Naive thymus-derived CD4-positive, alpha-beta T cell (primary cell): ENCODE measurements at regions not wholly inside any gene's neighbourhood (a gene's known extent, or its start where the extent isn't known, plus 50 kb on each side); places are given as distances from the start of the nearest gene placed in this dataset.

ENCODE experiments used
- ATAC-seq: fragments of 150-1000 bp; cut with Tn5 transposase; 2 replicates; pipeline ENCODE4 v1.10.0; 2021; ENCODE audit warnings: mild to moderate bottlenecking, moderate library complexity
- CTCF ChIA-PET: fragments of 350-600 bp; sonication (Branson Sonifier 250); formaldehyde crosslinking; loops from one replicate; lab custom pipeline; 2021; ENCODE audit warnings: antibody characterized with exemption; lab: Charles Lee
- POLR2A ChIA-PET: fragments of 350-600 bp; sonication (Branson Sonifier 250); formaldehyde crosslinking; loops from one replicate; lab custom pipeline; 2021; ENCODE audit warnings: antibody characterized with exemption, inconsistent platforms; lab: Charles Lee
- DNase-seq, 9 donors: peaks; one replicate each; pipeline versions ENCODE4 v3.0.0 to v3.0.0-alpha.2; 2020 to 2022; ENCODE audit warnings: mixed read lengths in 1 of 9
- H3K27ac ChIP-seq: one replicate; pipeline ENCODE4 v1.7.0; 2013; ENCODE audit warnings: mild to moderate bottlenecking, low read depth, low read length, moderate library complexity
- H3K27me3 ChIP-seq, 2 donors: one replicate each; pipeline ENCODE4 v1.7.0; 2013; ENCODE audit warnings: low read length in 2 of 2, mild to moderate bottlenecking in 2 of 2, moderate library complexity in 2 of 2; ENCODE audit not compliant: control insufficient read depth in 2 of 2, insufficient read depth in 2 of 2
- H3K36me3 ChIP-seq, 3 experiments: 1 replicate in 2 of 3; 2 replicates in 1 of 3; pipeline ENCODE4 v1.7.0; 2013; ENCODE audit warnings: low read length in 3 of 3, mild to moderate bottlenecking in 3 of 3, moderate library complexity in 1 of 3; ENCODE audit not compliant: insufficient read depth in 3 of 3, control insufficient read depth in 2 of 3
- H3K4me1 ChIP-seq, 2 donors: one replicate each; pipeline ENCODE4 v1.7.0; 2013; ENCODE audit warnings: low read length in 2 of 2, mild to moderate bottlenecking in 2 of 2, moderate library complexity in 1 of 2; ENCODE audit not compliant: control insufficient read depth in 2 of 2, insufficient read depth in 2 of 2
- H3K4me3 ChIP-seq: 2 replicates; pipeline ENCODE4 v1.7.0; 2013; ENCODE audit warnings: mild to moderate bottlenecking, low read length
- H3K9me3 ChIP-seq, 3 experiments: 1 replicate in 2 of 3; 2 replicates in 1 of 3; pipeline ENCODE4 v1.7.0; 2013; ENCODE audit warnings: low read length in 3 of 3; ENCODE audit not compliant: control insufficient read depth in 2 of 3
- H3K27ac Mint-ChIP-seq, 9 donors: one replicate each; pipeline ENCODE4 v1.8.0; 2020 to 2022; ENCODE audit warnings: mixed read lengths in 9 of 9, mild to moderate bottlenecking in 8 of 9, moderate library complexity in 5 of 9, inconsistent platforms in 2 of 9
- H3K27me3 Mint-ChIP-seq, 5 donors: one replicate each; pipeline ENCODE4 v1.8.0; 2021 to 2022; ENCODE audit warnings: mixed read lengths in 5 of 5, mild to moderate bottlenecking in 1 of 5
- H3K36me3 Mint-ChIP-seq, 5 donors: one replicate each; pipeline ENCODE4 v1.8.0; 2020 to 2022; ENCODE audit warnings: mixed read lengths in 5 of 5, mild to moderate bottlenecking in 3 of 5, inconsistent platforms in 1 of 5
- H3K4me1 Mint-ChIP-seq, 7 donors: one replicate each; pipeline ENCODE4 v1.8.0; 2020 to 2022; ENCODE audit warnings: mixed read lengths in 7 of 7, mild to moderate bottlenecking in 3 of 7, inconsistent platforms in 1 of 7
- H3K4me3 Mint-ChIP-seq, 10 donors: one replicate each; pipeline ENCODE4 v1.8.0; 2020 to 2022; ENCODE audit warnings: mild to moderate bottlenecking in 10 of 10, mixed read lengths in 10 of 10, moderate library complexity in 6 of 10, inconsistent platforms in 2 of 10
- H3K9me3 Mint-ChIP-seq, 11 donors: one replicate each; pipeline ENCODE4 v1.8.0; 2020 to 2022; ENCODE audit warnings: mixed read lengths in 11 of 11, mild to moderate bottlenecking in 4 of 11, inconsistent platforms in 1 of 11, moderate library complexity in 1 of 11
- intact Hi-C, 2 donors: fragments of 100-400 bp; cut with micrococcal nuclease; formaldehyde crosslinking; loops; one replicate each; pipeline ENCODE4 v1.15.1; 2023

GRCh38 chr3:174725303-174725702 lies 133.8 kb upstream of the NAALADL2 start:
- H3K4me3 ChIP-seq, result no peak overlapping the region
- POLR2A ChIA-PET, result no interaction called here
- H3K4me1 ChIP-seq, result no peaks in the 10 kb centered on the region
- DNase-seq, result no peak
- no peaks in the 10 kb centered on the region for H3K36me3 ChIP-seq
- CTCF ChIA-PET, result no interaction called here
- H3K4me1 Mint-ChIP-seq, result no peaks in the 10 kb centered on the region
- H3K9me3 Mint-ChIP-seq, result peaks cover 0 to 4% (median 0%) of the 10 kb centered on the region in 11 donors
- no peak overlapping the region for H3K27ac ChIP-seq
- H3K27me3 ChIP-seq, result no peaks in the 10 kb centered on the region
- ATAC-seq, result no peak
- H3K9me3 ChIP-seq, result no peaks in the 10 kb centered on the region
- no peaks in the 10 kb centered on the region for H3K36me3 Mint-ChIP-seq
- intact Hi-C loops, result no loop called here
- no peak overlapping the region for H3K4me3 Mint-ChIP-seq
- no peaks in the 10 kb centered on the region for H3K27me3 Mint-ChIP-seq
- no peak overlapping the region for H3K27ac Mint-ChIP-seq

- no peaks in the 10 kb centered on the region for H3K27me3 Mint-ChIP-seq
- Histone ChIP-seq H3K36me3 (no peaks in the 10 kb centered on the region), H3K4me3 (no peak overlapping the region), H3K4me1 (no peaks in the 10 kb centered on the region), H3K27ac (no peak overlapping the region), H3K9me3 (no peaks in the 10 kb centered on the region), H3K27me3 (no peaks in the 10 kb centered on the region)
- no peaks in the 10 kb centered on the region for H3K36me3 Mint-ChIP-seq
- no peak overlapping the region for H3K27ac Mint-ChIP-seq
- intact Hi-C loops, result loop anchor here in 1 of 2 donors (10.0 kb wide), 1 partner anchor 1727 kb away; no protein-coding TSS in a partner anchor
- DNase-seq, result no peak
- CTCF ChIA-PET, result no interaction called here
- no peaks in the 10 kb centered on the region for H3K4me1 Mint-ChIP-seq
- no peak overlapping the region for H3K4me3 Mint-ChIP-seq
- POLR2A ChIA-PET, result no interaction called here
- H3K9me3 Mint-ChIP-seq, result peaks cover 0 to 14% (median 2%) of the 10 kb centered on the region in 11 donors
- no peak for ATAC-seq
These were observed 121.2 kb upstream of the NAALADL2 start for GRCh38 chr3:174737966-174738365.

DNA sequence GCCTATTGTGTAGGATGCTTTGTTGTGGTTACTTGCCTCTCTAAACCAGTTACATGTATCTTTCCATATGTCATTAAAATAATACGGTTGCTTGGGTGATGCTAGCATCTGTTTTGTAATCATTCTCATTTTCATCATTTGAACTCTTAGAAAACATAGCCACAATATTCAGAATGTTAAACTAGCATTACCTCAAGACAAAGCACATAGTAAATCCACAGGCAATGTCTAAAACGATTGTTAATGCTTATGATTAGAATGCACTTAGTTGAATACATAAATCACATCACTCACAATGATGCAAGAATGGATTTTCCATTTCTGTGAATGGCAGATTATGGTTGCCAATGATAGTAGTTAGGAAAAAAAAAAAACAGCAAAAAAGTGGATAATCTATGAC lies 110.0 kb upstream of the NAALADL2 start:
- H3K27ac ChIP-seq, result no peak overlapping the region
- ChIA-PET POLR2A (no interaction called here), CTCF (no interaction called here)
- H3K27me3 ChIP-seq, result no peaks in the 10 kb centered on the region
- DNase-seq (no peak), ATAC-seq (no peak)
- H3K27ac Mint-ChIP-seq, result no peak overlapping the region
- H3K36me3 Mint-ChIP-seq, result peaks cover 0 to 4% (median 0%) of the 10 kb centered on the region in 5 donors
- no peaks in the 10 kb centered on the region for H3K36me3 ChIP-seq
- intact Hi-C loops, result no loop called here
- H3K4me1 Mint-ChIP-seq, result no peaks in the 10 kb centered on the region
- no peak overlapping the region for H3K4me3 ChIP-seq
- no peaks in the 10 kb centered on the region for H3K9me3 ChIP-seq
- peaks cover 4 to 32% (median 15%) of the 10 kb centered on the region in 11 donors for H3K9me3 Mint-ChIP-seq
- no peaks in the 10 kb centered on the region for H3K4me1 ChIP-seq
- no peaks in the 10 kb centered on the region for H3K27me3 Mint-ChIP-seq
- no peak overlapping the region for H3K4me3 Mint-ChIP-seq

DNA sequence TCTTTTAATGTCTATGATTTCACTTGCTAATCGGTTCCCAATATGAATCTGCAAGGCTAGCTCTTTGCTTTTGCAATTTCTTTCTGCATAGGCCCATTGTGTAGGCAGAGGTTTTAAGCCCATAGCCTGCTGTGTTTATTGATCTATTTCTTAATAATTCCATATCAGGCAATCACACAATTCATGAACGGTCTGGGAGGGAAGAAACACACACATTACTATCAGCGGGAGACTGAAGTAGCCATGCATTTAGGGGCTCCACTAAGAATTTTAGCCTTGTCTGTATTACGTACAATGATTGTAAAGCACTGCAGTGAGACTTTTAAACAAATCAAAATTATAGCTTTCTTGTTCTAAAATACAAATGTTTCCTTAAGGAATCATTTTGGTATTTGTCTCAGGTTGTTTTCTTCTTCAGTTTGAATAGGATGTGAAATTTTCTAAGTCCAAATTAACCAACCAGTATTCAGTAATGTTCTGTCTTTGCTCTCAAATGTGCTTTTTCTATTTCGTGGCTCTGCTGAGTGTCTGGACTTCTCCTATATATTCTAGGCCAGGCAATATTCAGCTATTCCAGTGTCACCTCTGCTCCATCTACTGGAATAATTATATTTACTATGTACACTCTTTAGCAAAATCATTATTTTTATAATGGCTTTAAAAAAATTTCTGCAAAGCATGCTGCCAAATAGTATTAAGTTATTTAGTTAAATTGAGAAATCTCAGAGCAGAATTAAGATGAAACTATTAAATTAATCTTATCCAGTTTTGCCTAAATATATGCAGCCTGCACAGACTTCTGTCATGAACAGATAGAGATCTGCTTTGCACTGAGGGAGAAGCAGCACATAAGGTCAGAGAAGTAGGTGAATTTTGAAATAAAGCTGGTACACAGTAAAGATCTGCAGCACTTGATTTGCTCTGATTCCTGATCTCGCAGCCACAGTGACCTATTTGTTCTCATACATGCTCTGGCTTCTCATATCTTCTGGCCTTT lies 103.0 kb upstream of the NAALADL2 start:
- Histone ChIP-seq H3K27ac (no peak overlapping the region), H3K9me3 (no peaks in the 10 kb centered on the region), H3K27me3 (no peaks in the 10 kb centered on the region), H3K4me3 (no peak overlapping the region), H3K4me1 (no peaks in the 10 kb centered on the region), H3K36me3 (no peaks in the 10 kb centered on the region)
- ChIA-PET POLR2A (no interaction called here), CTCF (no interaction called here)
- Mint-ChIP-seq H3K36me3 (peaks cover 0 to 4% (median 0%) of the 10 kb centered on the region in 5 donors), H3K27me3 (no peaks in the 10 kb centered on the region), H3K27ac (no peak overlapping the region), H3K4me1 (no peaks in the 10 kb centered on the region), H3K4me3 (no peak overlapping the region), H3K9me3 (peaks cover 0 to 22% (median 7%) of the 10 kb centered on the region in 11 donors)
- DNase-seq (no peak), ATAC-seq (no peak)
- intact Hi-C loops, result no loop called here

DNA sequence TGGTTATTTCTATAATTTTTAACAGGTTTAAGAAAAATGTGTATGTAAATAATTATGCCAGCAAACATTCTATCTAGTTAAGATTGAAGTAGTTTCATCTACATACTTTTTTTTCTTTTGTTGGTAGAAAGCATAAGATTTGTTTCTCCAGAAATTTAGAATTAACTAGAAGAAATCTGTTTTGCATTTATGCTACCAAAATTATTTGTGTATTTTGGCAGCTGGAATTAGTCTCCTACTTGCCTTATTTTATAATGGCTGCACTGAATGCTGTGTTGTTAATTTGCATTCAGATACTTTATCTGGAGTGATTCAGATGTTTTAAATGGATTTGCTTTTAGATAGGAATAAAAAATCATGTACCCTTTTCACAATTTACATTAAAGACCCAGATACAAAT lies 100.2 kb upstream of the NAALADL2 start:
- no peaks in the 10 kb centered on the region for H3K4me1 ChIP-seq
- Mint-ChIP-seq H3K4me3 (no peak overlapping the region), H3K27me3 (no peaks in the 10 kb centered on the region), H3K27ac (no peak overlapping the region), H3K9me3 (peaks cover 0 to 18% (median 2%) of the 10 kb centered on the region in 11 donors), H3K4me1 (no peaks in the 10 kb centered on the region), H3K36me3 (no peaks in the 10 kb centered on the region)
- H3K36me3 ChIP-seq, result no peaks in the 10 kb centered on the region
- ATAC-seq (no peak), DNase-seq (no peak)
- CTCF ChIA-PET, result no interaction called here
- H3K27me3 ChIP-seq, result no peaks in the 10 kb centered on the region
- no peak overlapping the region for H3K27ac ChIP-seq
- POLR2A ChIA-PET, result no interaction called here
- H3K9me3 ChIP-seq, result no peaks in the 10 kb centered on the region
- intact Hi-C loops, result no loop called here
- no peak overlapping the region for H3K4me3 ChIP-seq

GRCh38 chr3:174767406-174767805 lies 91.7 kb upstream of the NAALADL2 start:
- no peaks in the 10 kb centered on the region for H3K36me3 ChIP-seq
- no peaks in the 10 kb centered on the region for H3K27me3 Mint-ChIP-seq
- intact Hi-C loops, result no loop called here
- H3K9me3 Mint-ChIP-seq, result peaks cover 0 to 4% (median 0%) of the 10 kb centered on the region in 11 donors
- H3K27ac ChIP-seq, result no peak overlapping the region
- no peak overlapping the region for H3K4me3 ChIP-seq
- H3K9me3 ChIP-seq, result no peaks in the 10 kb centered on the region
- no peaks in the 10 kb centered on the region for H3K4me1 ChIP-seq
- ATAC-seq, result no peak
- H3K36me3 Mint-ChIP-seq, result no peaks in the 10 kb centered on the region
- H3K27me3 ChIP-seq, result no peaks in the 10 kb centered on the region
- no peaks in the 10 kb centered on the region for H3K4me1 Mint-ChIP-seq
- DNase-seq, result no peak
- H3K27ac Mint-ChIP-seq, result no peak overlapping the region
- no peak overlapping the region for H3K4me3 Mint-ChIP-seq
- POLR2A ChIA-PET, result no interaction called here
- CTCF ChIA-PET, result no interaction called here
